ENCODE measurements at regions not wholly inside any gene's neighbourhood (a gene's known extent, or its start where the extent isn't known, plus 50 kb on each side); places are given as distances from the start of the nearest gene placed in this dataset.

- no peak for DNase-seq (ENCODE audit: low spot score)
- Histone ChIP-seq H3K9me3 (ENCODE audit: low read depth, low read length, poor library complexity, severe bottlenecking) (no peaks in the 10 kb centered on the region), H3K4me1 (ENCODE audit: insufficient read depth, low read length, poor library complexity, severe bottlenecking) (no peaks in the 10 kb centered on the region), H3K4me3 (ENCODE audit: low read depth, low read length, poor library complexity, severe bottlenecking) (no peak overlapping the region), H3K27ac (ENCODE audit: low read depth, low read length, poor library complexity, severe bottlenecking) (no peak overlapping the region), H3K36me3 (ENCODE audit: insufficient read depth, low read length, poor library complexity, severe bottlenecking) (no peaks in the 10 kb centered on the region), H3K27me3 (replicated peaks; ENCODE audit: insufficient read depth, low read depth, low read length, poor library complexity) (no peaks in the 10 kb centered on the region)
- TF ChIP-seq, protein P1, sequence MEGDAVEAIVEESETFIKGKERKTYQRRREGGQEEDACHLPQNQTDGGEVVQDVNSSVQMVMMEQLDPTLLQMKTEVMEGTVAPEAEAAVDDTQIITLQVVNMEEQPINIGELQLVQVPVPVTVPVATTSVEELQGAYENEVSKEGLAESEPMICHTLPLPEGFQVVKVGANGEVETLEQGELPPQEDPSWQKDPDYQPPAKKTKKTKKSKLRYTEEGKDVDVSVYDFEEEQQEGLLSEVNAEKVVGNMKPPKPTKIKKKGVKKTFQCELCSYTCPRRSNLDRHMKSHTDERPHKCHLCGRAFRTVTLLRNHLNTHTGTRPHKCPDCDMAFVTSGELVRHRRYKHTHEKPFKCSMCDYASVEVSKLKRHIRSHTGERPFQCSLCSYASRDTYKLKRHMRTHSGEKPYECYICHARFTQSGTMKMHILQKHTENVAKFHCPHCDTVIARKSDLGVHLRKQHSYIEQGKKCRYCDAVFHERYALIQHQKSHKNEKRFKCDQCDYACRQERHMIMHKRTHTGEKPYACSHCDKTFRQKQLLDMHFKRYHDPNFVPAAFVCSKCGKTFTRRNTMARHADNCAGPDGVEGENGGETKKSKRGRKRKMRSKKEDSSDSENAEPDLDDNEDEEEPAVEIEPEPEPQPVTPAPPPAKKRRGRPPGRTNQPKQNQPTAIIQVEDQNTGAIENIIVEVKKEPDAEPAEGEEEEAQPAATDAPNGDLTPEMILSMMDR (conservative IDR thresholded peaks at IDR 0.05; ENCODE audit: low read depth, low read length): 0 out of 2 replicates have a peak, but pooled peaks have one; percentile 26
- TF ChIP-seq EZH2 (IDR thresholded peaks at IDR 0.05; ENCODE audit: borderline replicate concordance, low read depth, low read length, poor library complexity, severe bottlenecking): no peak
- no TSS peak for BruUV-seq (replicated peaks)
- ChIA-PET CTCF (no interaction called here), POLR2A (ENCODE audit: low non-redundant PET) (no interaction called here)
- intact Hi-C loops (cut with micrococcal nuclease; ENCODE audit: unreplicated experiment): no loop called here
Measured at GRCh38 chr7:114825423-114825951, 96.4 kb upstream of the MDFIC start.

DNA sequence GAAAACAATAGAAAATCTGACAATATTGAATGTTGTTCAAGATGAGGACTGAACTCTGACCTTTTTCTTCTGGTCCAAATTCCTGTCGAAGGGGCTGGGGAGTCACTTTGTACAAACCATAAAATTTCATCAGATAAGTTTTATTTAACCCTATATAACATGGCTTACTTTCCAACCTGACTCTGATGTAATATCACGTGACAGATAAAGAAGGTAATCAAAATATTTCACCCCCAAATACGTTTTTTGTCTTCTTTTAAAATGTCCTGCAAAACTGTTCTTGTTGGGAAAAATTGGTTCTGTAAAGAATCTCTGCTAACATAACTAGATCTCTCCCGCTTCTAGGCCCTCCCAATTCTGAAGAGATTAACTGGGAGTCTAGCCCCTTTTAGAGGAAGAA, 90.9 kb upstream of the MDFIC start:
- intact Hi-C loops (cut with micrococcal nuclease; ENCODE audit: unreplicated experiment): no loop called here
- Histone ChIP-seq H3K9me3 (ENCODE audit: low read depth, low read length, poor library complexity, severe bottlenecking) (no peaks in the 10 kb centered on the region), H3K27ac (ENCODE audit: low read depth, low read length, poor library complexity, severe bottlenecking) (no peak overlapping the region), H3K36me3 (ENCODE audit: insufficient read depth, low read length, poor library complexity, severe bottlenecking) (no peaks in the 10 kb centered on the region), H3K27me3 (replicated peaks; ENCODE audit: insufficient read depth, low read depth, low read length, poor library complexity) (no peaks in the 10 kb centered on the region), H3K4me3 (ENCODE audit: low read depth, low read length, poor library complexity, severe bottlenecking) (no peak overlapping the region), H3K4me1 (ENCODE audit: insufficient read depth, low read length, poor library complexity, severe bottlenecking) (no peaks in the 10 kb centered on the region)
- ChIA-PET POLR2A (ENCODE audit: low non-redundant PET) (no interaction called here), CTCF (no interaction called here)
- no peak for DNase-seq (ENCODE audit: low spot score)
- BruUV-seq (replicated peaks): no TSS peak
- no peak for TF ChIP-seq EZH2 (IDR thresholded peaks at IDR 0.05; ENCODE audit: borderline replicate concordance, low read depth, low read length, poor library complexity, severe bottlenecking)
- TF ChIP-seq, protein P1 (conservative IDR thresholded peaks at IDR 0.05; ENCODE audit: low read depth, low read length): no peak

GRCh38 chr7:114832906-114833595, 88.8 kb upstream of the MDFIC start:
- DNase-seq (ENCODE audit: low spot score): no peak
- TF ChIP-seq, protein P1 (conservative IDR thresholded peaks at IDR 0.05; ENCODE audit: low read depth, low read length): no peak
- Histone ChIP-seq H3K27me3 (replicated peaks; ENCODE audit: insufficient read depth, low read depth, low read length, poor library complexity) (no peaks in the 10 kb centered on the region), H3K27ac (ENCODE audit: low read depth, low read length, poor library complexity, severe bottlenecking) (no peak overlapping the region), H3K9me3 (ENCODE audit: low read depth, low read length, poor library complexity, severe bottlenecking) (no peaks in the 10 kb centered on the region), H3K4me1 (ENCODE audit: insufficient read depth, low read length, poor library complexity, severe bottlenecking) (no peaks in the 10 kb centered on the region), H3K36me3 (ENCODE audit: insufficient read depth, low read length, poor library complexity, severe bottlenecking) (no peaks in the 10 kb centered on the region), H3K4me3 (ENCODE audit: low read depth, low read length, poor library complexity, severe bottlenecking) (no peak overlapping the region)
- CTCF ChIA-PET: no interaction called here
- intact Hi-C loops (cut with micrococcal nuclease; ENCODE audit: unreplicated experiment): no loop called here
- no TSS peak for BruUV-seq (replicated peaks)
- POLR2A ChIA-PET (ENCODE audit: low non-redundant PET): no interaction called here

All from A673 (cell line).